ENCODE measurements at regions not wholly inside any gene's neighbourhood (a gene's known extent, or its start where the extent isn't known, plus 50 kb on each side); places are given as distances from the start of the nearest gene placed in this dataset.

- TF ChIP-seq ZNF687 (IDR thresholded peaks at IDR 0.05), result no peak
- TF ChIP-seq USF1 (IDR thresholded peaks at IDR 0.05; ENCODE audit: borderline replicate concordance, extremely low read length, insufficient read depth, low read depth, low read length), result no peak
- TF ChIP-seq EGR1 (IDR thresholded peaks at IDR 0.05; ENCODE audit: borderline replicate concordance in 1 of 2, low read depth in 2 of 2, low read length in 2 of 2), result no peak
- TF ChIP-seq MTA3 (IDR thresholded peaks at IDR 0.05; ENCODE audit: borderline replicate concordance, low read length), result no peak
- TF ChIP-seq PAX8 (IDR thresholded peaks at IDR 0.05), result no peak
- no peak for TF ChIP-seq PRDM15 (CRISPR knock-in tag; IDR thresholded peaks at IDR 0.05)
- TF ChIP-seq CUX1 (IDR thresholded peaks at IDR 0.05; ENCODE audit: insufficient replicate concordance, low read depth, low read length), result no peak
- TF ChIP-seq SMAD1 (IDR thresholded peaks at IDR 0.05; ENCODE audit: low read depth, partially characterized antibody), result no peak
- no peak for TF ChIP-seq USF2 (IDR thresholded peaks at IDR 0.05; ENCODE audit: borderline replicate concordance, low read depth, low read length)
These were observed 669.9 kb upstream of the PKN2 start (continued) for GRCh38 chr1:88014131-88014530.

Data from GM12878 (cell line).